Posterior vena cava (tissue), 2 donors: ENCODE measurements at regions not wholly inside any gene's neighbourhood (a gene's known extent, or its start where the extent isn't known, plus 50 kb on each side); places are given as distances from the start of the nearest gene placed in this dataset.
"Not testable (repeated sequence)": the region's sequence is repeated elsewhere in the genome, so short reads cannot be mapped to it uniquely, and the experiment has no call there.

Experiments
- DNase-seq: peaks from one replicate; pipeline ENCODE4 v3.0.0-alpha.2; 2020; ENCODE audit warnings: low spot score
- intact Hi-C, 2 donors: fragments of 100-400 bp; cut with DNase I; formaldehyde crosslinking; loops; one replicate each; pipeline versions ENCODE4 v1.14.1 to v1.14.2; 2022 to 2023
- donor health status: DM: yes; HTN: yes; CAD: no.
- donor health status: DM: yes; HTN: yes; CAD: no.

GRCh38 chr4:187687697-187688096 is 307.9 kb upstream of the ZFP42 start:
- intact Hi-C loops: no loop called here
- DNase-seq: no peak

GRCh38 chr4:187692626-187693025 is 302.9 kb upstream of the ZFP42 start:
- intact Hi-C loops: no loop called here
- DNase-seq: no peak

- not testable (repeated sequence) for DNase-seq
Measured at GRCh38 chr4:187695531-187695930, 300.0 kb upstream of the ZFP42 start.

GRCh38 chr4:187711586-187711985 is 284.0 kb upstream of the ZFP42 start:
- intact Hi-C loops: no loop called here
- DNase-seq: no peak

More at GRCh38 chr4:187695531-187695930, 300.0 kb upstream of the ZFP42 start:
- intact Hi-C loops: not testable (repeated sequence)

- DNase-seq: no peak
- intact Hi-C loops: no loop called here
Measured at GRCh38 chr4:187714957-187715356, 280.6 kb upstream of the ZFP42 start.

- DNase-seq: no peak
- intact Hi-C loops: no loop called here
Measured at GRCh38 chr4:187715466-187715865, 280.1 kb upstream of the ZFP42 start.

- no peak for DNase-seq
- intact Hi-C loops: no loop called here
Measured at GRCh38 chr4:187724456-187724855, 271.1 kb upstream of the ZFP42 start.

GRCh38 chr4:187726485-187726884 is 269.1 kb upstream of the ZFP42 start:
- DNase-seq: no peak
- intact Hi-C loops: no loop called here

GRCh38 chr4:187732524-187732923 is 263.0 kb upstream of the ZFP42 start:
- no peak for DNase-seq
- intact Hi-C loops: no loop called here

- intact Hi-C loops: no loop called here
Measured at GRCh38 chr4:187739771-187740170, 255.8 kb upstream of the ZFP42 start.

GRCh38 chr4:187744911-187745310 is 250.7 kb upstream of the ZFP42 start:
- intact Hi-C loops: no loop called here
- no peak for DNase-seq

More at GRCh38 chr4:187739771-187740170, 255.8 kb upstream of the ZFP42 start:
- DNase-seq: no peak

- intact Hi-C loops: not testable (repeated sequence)
Measured at GRCh38 chr4:187750652-187751051, 244.9 kb upstream of the ZFP42 start.

GRCh38 chr4:187767158-187767557 is 228.4 kb upstream of the ZFP42 start:
- intact Hi-C loops: no loop called here
- no peak for DNase-seq

More at GRCh38 chr4:187750652-187751051, 244.9 kb upstream of the ZFP42 start:
- not testable (repeated sequence) for DNase-seq

- intact Hi-C loops: no loop called here
- DNase-seq: no peak
Measured at GRCh38 chr4:187767687-187768086, 227.9 kb upstream of the ZFP42 start.

GRCh38 chr4:187770345-187770744 is 225.2 kb upstream of the ZFP42 start:
- intact Hi-C loops: no loop called here
- DNase-seq: no peak

GRCh38 chr4:187777954-187778353 is 217.6 kb upstream of the ZFP42 start:
- no peak for DNase-seq
- intact Hi-C loops: no loop called here

- intact Hi-C loops: no loop called here
- no peak for DNase-seq
Measured at GRCh38 chr4:187780070-187780469, 215.5 kb upstream of the ZFP42 start.

- intact Hi-C loops: no loop called here
- no peak for DNase-seq
Measured at GRCh38 chr4:187782286-187782824, 213.2 kb upstream of the ZFP42 start.

- DNase-seq: no peak
- intact Hi-C loops: no loop called here
Measured at GRCh38 chr4:187786190-187786589, 209.4 kb upstream of the ZFP42 start.

- no peak for DNase-seq
- intact Hi-C loops: no loop called here
Measured at GRCh38 chr4:187789078-187789477, 206.5 kb upstream of the ZFP42 start.

- no peak for DNase-seq
- intact Hi-C loops: no loop called here
Measured at GRCh38 chr4:187795737-187796136, 199.8 kb upstream of the ZFP42 start.

- intact Hi-C loops: no loop called here
- no peak for DNase-seq
Measured at GRCh38 chr4:187798385-187798784, 197.2 kb upstream of the ZFP42 start.
